GM12878 (cell line): ENCODE measurements at regions not wholly inside any gene's neighbourhood (a gene's known extent, or its start where the extent isn't known, plus 50 kb on each side); places are given as distances from the start of the nearest gene placed in this dataset.

Experiments used
- ATAC-seq: fragments of 200-7000 bp; cut with Tn5 transposase; 3 replicates; pipeline ENCODE4 v1.9.1; 2020; ENCODE audit warnings: mild to moderate bottlenecking, moderate library complexity
- BruUV-seq: library from RNA; stranded (reverse); fragments of 400-500 nt; replicated peaks from 2 replicates; lab custom pipeline; 2021; lab: Mats Ljungman, UMichigan
- CTCF ChIA-PET: fragments of 300-600 bp; sonication (Branson Sonifier 250); formaldehyde crosslinking; extraction: SDS; loops from one replicate; lab custom pipeline; 2021; ENCODE audit warnings: inconsistent platforms; lab: Yijun Ruan, JAX
- POLR2A ChIA-PET: fragments of 350-600 bp; formaldehyde crosslinking; extraction: SDS; loops from one replicate; lab custom pipeline; 2021; ENCODE audit warnings: inconsistent platforms; lab: Charles Lee
- RAD21 ChIA-PET: fragments of 300-600 bp; sonication (Branson Sonifier 250); formaldehyde crosslinking; loops from one replicate; lab custom pipeline; 2023; ENCODE audit warnings: antibody characterized with exemption; ENCODE audit not compliant: unreplicated experiment; lab: Charles Lee
- SMC1A ChIA-PET: fragments of 300-600 bp; sonication (Branson Sonifier 250); formaldehyde crosslinking; loops from one replicate; lab custom pipeline; 2023; ENCODE audit not compliant: unreplicated experiment, uncharacterized antibody; lab: Charles Lee
- DNase-seq: peaks from one replicate; pipeline ENCODE4 v3.0.0-alpha.2; 2011; ENCODE audit warnings: low read depth, low spot score
- FAIRE-seq: peaks from 3 replicates; lab custom pipeline; 2011; peaks lifted over from hg19 to GRCh38; lab: Jason Lieb, UNC
- H2AFZ ChIP-seq: 2 replicates; pipeline ENCODE4 v1.6.0; 2011; ENCODE audit warnings: low read depth, low read length, control low read depth; ENCODE audit not compliant: control insufficient read depth
- H3K27ac ChIP-seq: 2 replicates; pipeline ENCODE4 v1.5.1; 2011; ENCODE audit warnings: control low read depth; ENCODE audit not compliant: control insufficient read depth, insufficient read depth
- H3K27me3 ChIP-seq, 2 experiments: replicated peaks in 1 of 2; 2 replicates each; pipeline versions ENCODE4 v1.6.0 to v1.6.1; 2011; ENCODE audit warnings: low read length in 1 of 2; ENCODE audit not compliant: control insufficient read depth in 2 of 2, insufficient read depth in 2 of 2
- H3K36me3 ChIP-seq, 2 experiments: 2 replicates each; pipeline ENCODE4 v1.5.1; 2011; ENCODE audit warnings: low read length in 1 of 2; ENCODE audit not compliant: control insufficient read depth in 2 of 2, insufficient read depth in 2 of 2
- H3K4me1 ChIP-seq: 2 replicates; pipeline ENCODE4 v1.6.1; 2011; ENCODE audit warnings: mild to moderate bottlenecking, low read length, moderate library complexity, mixed read lengths; ENCODE audit not compliant: control insufficient read depth, insufficient read depth
- H3K4me2 ChIP-seq: 2 replicates; pipeline ENCODE4 v1.6.0; 2011; ENCODE audit warnings: control low read depth; ENCODE audit not compliant: control insufficient read depth, insufficient read depth
- H3K4me3 ChIP-seq: fragments of 200-600 bp; sonication (generic); 2 replicates; pipeline ENCODE4 v1.5.1; 2016
- H3K79me2 ChIP-seq: 2 replicates; pipeline ENCODE4 v1.6.0; 2011; ENCODE audit warnings: low read length; ENCODE audit not compliant: control insufficient read depth, insufficient read depth
- H3K9ac ChIP-seq: 2 replicates; pipeline ENCODE4 v1.8.0; 2011; ENCODE audit warnings: low read length, control low read depth, mixed read lengths; ENCODE audit not compliant: control insufficient read depth, insufficient read depth
- H3K9me3 ChIP-seq: replicated peaks from 3 replicates; pipeline ENCODE4 v1.5.1; 2011; ENCODE audit warnings: mild to moderate bottlenecking, low read length; ENCODE audit not compliant: control insufficient read depth, insufficient read depth
- H4K20me1 ChIP-seq: 2 replicates; pipeline ENCODE4 v1.6.0; 2011; ENCODE audit not compliant: control insufficient read depth, insufficient read depth
- BCL11A ChIP-seq: IDR thresholded peaks from 2 replicates; pipeline ENCODE4 v1.6.1; 2011; ENCODE audit warnings: low read depth, low read length
- CHD1 ChIP-seq: IDR thresholded peaks from 2 replicates; pipeline ENCODE4 v1.6.1; 2012; ENCODE audit warnings: low read depth, low read length, improper control_type of control experiment
- HDAC2 ChIP-seq: fragments of 200-600 bp; sonication (generic); IDR thresholded peaks from 2 replicates; pipeline ENCODE4 v1.6.1; 2017
- HDAC6 ChIP-seq: fragments of 200-600 bp; sonication (generic); IDR thresholded peaks from one replicate; pipeline ENCODE4 v1.8.0; 2017; ENCODE audit warnings: antibody characterized with exemption; ENCODE audit not compliant: unreplicated experiment
- KDM1A ChIP-seq: fragments of 200-600 bp; sonication (generic); IDR thresholded peaks from 2 replicates; pipeline ENCODE4 v1.6.1; 2016; ENCODE audit warnings: borderline replicate concordance
- NFYA ChIP-seq: IDR thresholded peaks from 2 replicates; pipeline ENCODE4 v1.6.1; 2011; ENCODE audit warnings: low read depth, mild to moderate bottlenecking, low read length, improper control_type of control experiment, borderline replicate concordance
- PAX5 ChIP-seq: IDR thresholded peaks from 2 replicates; pipeline ENCODE4 v1.6.1; 2011; ENCODE audit warnings: low read depth, low read length, borderline replicate concordance
- RBBP5 ChIP-seq: fragments of 200-600 bp; sonication (generic); conservative IDR thresholded peaks from 2 replicates; pipeline ENCODE4 v1.6.1; 2016
- RCOR1 ChIP-seq: conservative IDR thresholded peaks from 2 replicates; pipeline ENCODE4 v1.6.1; 2012; ENCODE audit warnings: low read depth, low read length, improper control_type of control experiment
- SP1 ChIP-seq: IDR thresholded peaks from one replicate; pipeline ENCODE4 v1.6.1; 2011; ENCODE audit warnings: low read depth, low read length
- TCF3 ChIP-seq: IDR thresholded peaks from 2 replicates; pipeline ENCODE4 v1.6.1; 2012; ENCODE audit warnings: low read depth, mild to moderate bottlenecking, low read length, borderline replicate concordance; ENCODE audit not compliant: insufficient read depth
- TCF7 ChIP-seq: IDR thresholded peaks from 2 replicates; pipeline ENCODE4 v1.6.1; 2014; ENCODE audit warnings: antibody characterized with exemption, borderline replicate concordance
- ZNF217 ChIP-seq: fragments of 450-650 bp; IDR thresholded peaks from 2 replicates; pipeline ENCODE4 v1.6.1; 2017; ENCODE audit warnings: antibody characterized with exemption, mild to moderate bottlenecking
- WGBS: methylation state at CpG from one replicate; pipeline ENCODE4 v1.1.6; 2016; ENCODE audit warnings: low lambda C conversion rate; ENCODE audit not compliant: insufficient replicate concordance, insufficient coverage; ENCODE audit errors: missing lambda C conversion rate; 5-methylcytosine and 5-hydroxymethylcytosine counted together
- in situ Hi-C: fragments of 300-500 bp; cut with MboI; formaldehyde crosslinking; loops from 9 replicates; pipeline ENCODE4 v1.14.3; 2018; ENCODE audit warnings: mixed read lengths
- intact Hi-C: fragments of 100-400 bp; cut with micrococcal nuclease; formaldehyde crosslinking; loops from one replicate; pipeline ENCODE4 v1.14.2; 2022; ENCODE audit not compliant: unreplicated experiment
- TF ChIP-seq, protein P1 (sequence below): fragments of 150-350 bp; IDR thresholded peaks from 2 replicates; pipeline ENCODE4 v1.6.1; 2016; ENCODE audit warnings: low read depth, low read length

DNA sequence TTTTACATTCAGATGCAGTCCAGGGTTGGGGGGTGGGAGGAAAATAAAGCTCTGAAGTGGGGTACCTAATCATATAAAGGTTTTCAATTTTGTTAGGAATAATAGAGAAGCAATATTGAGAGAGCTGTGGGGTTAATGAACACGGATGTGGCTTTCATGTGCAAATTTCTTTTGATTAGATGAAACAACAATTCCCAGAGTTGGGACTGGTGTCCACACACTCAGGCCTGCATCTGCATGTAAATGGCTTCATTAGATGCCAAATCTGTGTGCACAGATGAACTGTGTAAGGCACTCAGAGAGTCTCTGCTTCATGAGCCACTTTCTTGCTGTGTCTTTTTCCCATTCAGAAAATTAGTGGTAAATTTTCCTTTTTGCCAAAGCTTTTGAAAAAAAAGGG is 377.1 kb upstream of the NOVA1 start (continued):
- TF ChIP-seq BCL11A (no peak), NFYA (no peak)

- WGBS, result 36% methylated on average over 5 of the region's 5 CpGs
- H3K4me3 ChIP-seq, result no peak overlapping the region
- no peak overlapping the region for H3K4me2 ChIP-seq
- intact Hi-C loops, result no loop called here
- RAD21 ChIA-PET, result no interaction called here
- no peak for FAIRE-seq
- BruUV-seq, result no TSS peak
- no peaks in the 10 kb centered on the region for H4K20me1 ChIP-seq
- H3K4me1 ChIP-seq, result no peaks in the 10 kb centered on the region
- H3K27ac ChIP-seq, result no peak overlapping the region
- H3K36me3 ChIP-seq, result no peaks in the 10 kb centered on the region
- H3K9ac ChIP-seq, result no peak overlapping the region
- no peak overlapping the region for H2AFZ ChIP-seq
- in situ Hi-C loops, result no loop called here
- H3K79me2 ChIP-seq, result no peaks in the 10 kb centered on the region
- TF ChIP-seq TCF7 (no peak), ZNF217 (no peak), TCF3 (no peak), HDAC6 (no peak), KDM1A (no peak), PAX5 (no peak), HDAC2 (no peak), CHD1 (no peak), RBBP5 (no peak), SP1 (no peak), RCOR1 (no peak), NFYA (no peak)
- TF ChIP-seq, protein P1, sequence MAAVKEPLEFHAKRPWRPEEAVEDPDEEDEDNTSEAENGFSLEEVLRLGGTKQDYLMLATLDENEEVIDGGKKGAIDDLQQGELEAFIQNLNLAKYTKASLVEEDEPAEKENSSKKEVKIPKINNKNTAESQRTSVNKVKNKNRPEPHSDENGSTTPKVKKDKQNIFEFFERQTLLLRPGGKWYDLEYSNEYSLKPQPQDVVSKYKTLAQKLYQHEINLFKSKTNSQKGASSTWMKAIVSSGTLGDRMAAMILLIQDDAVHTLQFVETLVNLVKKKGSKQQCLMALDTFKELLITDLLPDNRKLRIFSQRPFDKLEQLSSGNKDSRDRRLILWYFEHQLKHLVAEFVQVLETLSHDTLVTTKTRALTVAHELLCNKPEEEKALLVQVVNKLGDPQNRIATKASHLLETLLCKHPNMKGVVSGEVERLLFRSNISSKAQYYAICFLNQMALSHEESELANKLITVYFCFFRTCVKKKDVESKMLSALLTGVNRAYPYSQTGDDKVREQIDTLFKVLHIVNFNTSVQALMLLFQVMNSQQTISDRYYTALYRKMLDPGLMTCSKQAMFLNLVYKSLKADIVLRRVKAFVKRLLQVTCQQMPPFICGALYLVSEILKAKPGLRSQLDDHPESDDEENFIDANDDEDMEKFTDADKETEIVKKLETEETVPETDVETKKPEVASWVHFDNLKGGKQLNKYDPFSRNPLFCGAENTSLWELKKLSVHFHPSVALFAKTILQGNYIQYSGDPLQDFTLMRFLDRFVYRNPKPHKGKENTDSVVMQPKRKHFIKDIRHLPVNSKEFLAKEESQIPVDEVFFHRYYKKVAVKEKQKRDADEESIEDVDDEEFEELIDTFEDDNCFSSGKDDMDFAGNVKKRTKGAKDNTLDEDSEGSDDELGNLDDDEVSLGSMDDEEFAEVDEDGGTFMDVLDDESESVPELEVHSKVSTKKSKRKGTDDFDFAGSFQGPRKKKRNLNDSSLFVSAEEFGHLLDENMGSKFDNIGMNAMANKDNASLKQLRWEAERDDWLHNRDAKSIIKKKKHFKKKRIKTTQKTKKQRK, result no peak
- CTCF ChIA-PET, result interaction anchor here (1.0 kb wide), 1 partner anchor 588 kb away, joined by 3 read pairs; no protein-coding TSS in a partner anchor
- no peaks in the 10 kb centered on the region for H3K27me3 ChIP-seq
- POLR2A ChIA-PET, result no interaction called here
- no peaks in the 10 kb centered on the region for H3K9me3 ChIP-seq
- SMC1A ChIA-PET, result no interaction called here
- no peak for ATAC-seq
- no peak for DNase-seq
Observed at GRCh38 chr14:26982071-26982470, 384.2 kb upstream of the NOVA1 start.
